Left ventricle myocardium inferior (tissue), 1 donor: ENCODE measurements at regions not wholly inside any gene's neighbourhood (a gene's known extent, or its start where the extent isn't known, plus 50 kb on each side); places are given as distances from the start of the nearest gene placed in this dataset.

Experiments used
- DNase-seq: peaks from one replicate; pipeline ENCODE4 v3.0.0-alpha.2; 2020
- H3K27ac ChIP-seq: fragments of 200-600 bp; replicated peaks from 2 replicates; pipeline ENCODE4 v1.8.0; 2021
- H3K27me3 ChIP-seq: fragments of 200-600 bp; 2 replicates; pipeline ENCODE4 v1.8.0; 2021; ENCODE audit warnings: low read depth
- H3K36me3 ChIP-seq: fragments of 200-600 bp; 2 replicates; pipeline ENCODE4 v1.8.0; 2021
- H3K4me1 ChIP-seq: fragments of 200-600 bp; 2 replicates; pipeline ENCODE4 v1.8.0; 2021
- H3K4me3 ChIP-seq: fragments of 200-600 bp; 2 replicates; pipeline ENCODE4 v1.8.0; 2021; ENCODE audit warnings: mild to moderate bottlenecking, moderate library complexity
- H3K9me3 ChIP-seq: fragments of 200-600 bp; replicated peaks from 2 replicates; pipeline ENCODE4 v1.8.0; 2021
- CTCF ChIP-seq: fragments of 200-600 bp; IDR thresholded peaks from 2 replicates; pipeline ENCODE4 v1.8.0; 2021; ENCODE audit warnings: antibody characterized with exemption, mild to moderate bottlenecking, borderline replicate concordance
- intact Hi-C: fragments of 100-400 bp; cut with micrococcal nuclease; formaldehyde crosslinking; loops from one replicate; pipeline ENCODE4 v1.11.0; 2022
- donor health status: DM: no; HTN: yes; CAD: no; lungs with severe emphysema.

- no peaks in the 10 kb centered on the region for H3K4me1 ChIP-seq
- TF ChIP-seq CTCF, result no peak
- H3K4me3 ChIP-seq, result no peak overlapping the region
- H3K27me3 ChIP-seq, result peaks cover 95% of the 10 kb centered on the region
- no peak overlapping the region for H3K27ac ChIP-seq
- intact Hi-C loops, result no loop called here
- DNase-seq, result no peak
- H3K36me3 ChIP-seq, result no peaks in the 10 kb centered on the region
- H3K9me3 ChIP-seq, result no peaks in the 10 kb centered on the region
Measured at GRCh38 chr18:47530695-47531094, 279.2 kb upstream of the SKOR2 start.

GRCh38 chr18:47528343-47528742 is 276.9 kb upstream of the SKOR2 start:
- Histone ChIP-seq H3K27me3 (peaks cover 94% of the 10 kb centered on the region), H3K4me3 (no peak overlapping the region), H3K27ac (no peak overlapping the region), H3K9me3 (no peaks in the 10 kb centered on the region), H3K36me3 (no peaks in the 10 kb centered on the region), H3K4me1 (no peaks in the 10 kb centered on the region)
- DNase-seq, result no peak
- intact Hi-C loops, result no loop called here
- no peak for TF ChIP-seq CTCF

GRCh38 chr18:47526147-47526546 is 274.7 kb upstream of the SKOR2 start:
- no peak overlapping the region for H3K4me3 ChIP-seq
- H3K9me3 ChIP-seq, result no peaks in the 10 kb centered on the region
- no peaks in the 10 kb centered on the region for H3K36me3 ChIP-seq
- DNase-seq, result no peak
- no peaks in the 10 kb centered on the region for H3K4me1 ChIP-seq
- H3K27ac ChIP-seq, result no peak overlapping the region
- H3K27me3 ChIP-seq, result peaks cover 72% of the 10 kb centered on the region
- TF ChIP-seq CTCF, result no peak
- intact Hi-C loops, result no loop called here

GRCh38 chr18:47522359-47522758 is 270.9 kb upstream of the SKOR2 start:
- H3K4me3 ChIP-seq, result no peak overlapping the region
- intact Hi-C loops, result no loop called here
- no peaks in the 10 kb centered on the region for H3K4me1 ChIP-seq
- no peak for DNase-seq
- H3K27me3 ChIP-seq, result peaks cover 47% of the 10 kb centered on the region
- no peaks in the 10 kb centered on the region for H3K9me3 ChIP-seq
- no peaks in the 10 kb centered on the region for H3K36me3 ChIP-seq
- no peak overlapping the region for H3K27ac ChIP-seq
- no peak for TF ChIP-seq CTCF

- H3K27me3 ChIP-seq, result peaks cover 31% of the 10 kb centered on the region
- no peak for TF ChIP-seq CTCF
- no peaks in the 10 kb centered on the region for H3K36me3 ChIP-seq
- H3K9me3 ChIP-seq, result no peaks in the 10 kb centered on the region
- H3K4me1 ChIP-seq, result no peaks in the 10 kb centered on the region
- H3K27ac ChIP-seq, result no peak overlapping the region
- H3K4me3 ChIP-seq, result no peak overlapping the region
- intact Hi-C loops, result no loop called here
- no peak for DNase-seq
Measured at GRCh38 chr18:47520263-47520662, 268.8 kb upstream of the SKOR2 start.

GRCh38 chr18:47519706-47520105 is 268.2 kb upstream of the SKOR2 start:
- H3K4me3 ChIP-seq, result no peak overlapping the region
- H3K4me1 ChIP-seq, result no peaks in the 10 kb centered on the region
- no peak for TF ChIP-seq CTCF
- H3K27me3 ChIP-seq, result peaks cover 27% of the 10 kb centered on the region
- H3K27ac ChIP-seq, result no peak overlapping the region
- H3K36me3 ChIP-seq, result no peaks in the 10 kb centered on the region
- intact Hi-C loops, result no loop called here
- DNase-seq, result no peak
- no peaks in the 10 kb centered on the region for H3K9me3 ChIP-seq
